CD4-positive, alpha-beta T cell treated with Interleukin-15 for 1 hour (primary cell): ENCODE measurements at regions not wholly inside any gene's neighbourhood (a gene's known extent, or its start where the extent isn't known, plus 50 kb on each side); places are given as distances from the start of the nearest gene placed in this dataset.
"Not testable (repeated sequence)": the region's sequence is repeated elsewhere in the genome, so short reads cannot be mapped to it uniquely, and the experiment has no call there.

Experiments used
- DNase-seq: peaks from one replicate; pipeline ENCODE4 v3.0.0-alpha.2; 2020

- no peak for DNase-seq
Measured at GRCh38 chr7:131152766-131153165, 174.9 kb upstream of the MKLN1 start.

GRCh38 chr7:131154380-131154779 lies 173.3 kb upstream of the MKLN1 start:
- DNase-seq: no peak

DNA sequence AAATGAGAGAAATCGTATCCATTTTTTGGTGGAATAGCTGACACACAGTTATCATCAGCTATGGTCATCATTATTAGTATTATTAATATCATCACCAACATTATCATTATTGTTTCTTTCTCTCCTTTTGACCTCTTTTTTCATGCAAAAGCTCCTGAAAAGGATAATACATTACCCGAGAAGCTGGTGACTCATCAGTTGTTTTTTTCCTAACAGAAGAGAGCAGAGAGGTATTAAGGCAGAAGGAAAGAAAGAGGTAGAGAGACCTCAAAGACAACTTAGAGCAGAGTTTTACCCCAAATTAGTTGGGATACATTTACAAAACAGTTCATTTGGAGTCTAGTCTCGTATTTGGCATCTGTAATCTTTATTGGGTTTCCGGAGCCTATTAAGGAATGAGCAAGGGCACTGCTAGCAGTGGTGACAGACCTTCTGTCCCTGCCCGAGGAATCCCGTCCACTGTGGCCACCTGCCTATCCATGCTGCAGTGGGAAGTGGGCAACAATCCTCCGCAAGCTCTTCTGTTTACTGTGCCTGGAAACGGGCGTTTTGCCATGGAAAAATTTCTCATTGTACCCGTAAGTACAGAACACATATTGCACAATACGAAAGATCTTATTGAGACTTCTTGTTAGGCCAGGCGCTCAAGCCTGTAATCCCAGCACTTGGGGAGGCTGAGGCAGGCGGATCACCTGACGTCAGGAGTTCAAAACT lies 170.0 kb upstream of the MKLN1 start:
- DNase-seq: no peak

DNA sequence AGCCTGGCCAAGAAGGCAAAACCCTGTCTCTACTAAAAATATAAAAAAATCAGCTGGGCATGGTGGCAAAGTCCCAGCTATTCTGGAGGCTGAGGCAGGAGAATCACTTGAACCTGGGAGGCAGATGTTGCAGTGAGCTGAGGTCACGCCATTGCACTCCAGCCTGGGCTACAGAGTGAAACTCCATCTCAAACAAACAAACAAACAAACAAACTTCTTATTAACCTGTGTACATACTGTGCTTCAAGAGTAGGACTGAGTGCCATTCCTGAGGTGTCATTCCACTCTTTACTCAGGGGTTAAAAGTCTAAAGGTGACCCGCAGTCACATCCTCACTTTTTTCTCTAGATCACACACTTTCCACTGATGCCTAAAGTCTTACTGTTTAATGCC lies 169.4 kb upstream of the MKLN1 start:
- DNase-seq: not testable (repeated sequence)

DNA sequence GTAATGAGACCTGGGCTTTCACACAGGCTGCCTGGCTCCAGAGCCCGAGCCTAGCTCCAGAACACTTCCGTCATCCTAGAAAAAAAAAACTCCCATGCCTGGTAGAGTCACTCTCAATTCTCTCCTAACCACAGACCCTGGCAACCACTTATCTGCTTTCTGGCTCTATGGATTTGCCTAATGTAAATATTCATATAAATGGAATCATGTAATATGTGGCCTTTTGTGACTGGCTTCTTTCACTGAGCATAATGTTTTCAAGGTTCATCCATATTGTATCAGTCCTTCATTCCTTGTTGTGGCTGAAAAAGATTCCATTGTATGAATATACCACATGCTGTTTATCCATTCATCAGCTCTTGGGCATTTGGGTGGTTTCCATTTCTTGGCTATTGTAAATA lies 167.7 kb upstream of the MKLN1 start:
- DNase-seq: no peak

- no peak for DNase-seq
Measured at GRCh38 chr7:131161103-131161502, 166.6 kb upstream of the MKLN1 start.

GRCh38 chr7:131164025-131164925 lies 163.4 kb upstream of the MKLN1 start:
- DNase-seq: no peak

GRCh38 chr7:131166066-131166465 lies 161.6 kb upstream of the MKLN1 start:
- DNase-seq: no peak

GRCh38 chr7:131170440-131171271 lies 157.0 kb upstream of the MKLN1 start:
- DNase-seq: no peak

DNA sequence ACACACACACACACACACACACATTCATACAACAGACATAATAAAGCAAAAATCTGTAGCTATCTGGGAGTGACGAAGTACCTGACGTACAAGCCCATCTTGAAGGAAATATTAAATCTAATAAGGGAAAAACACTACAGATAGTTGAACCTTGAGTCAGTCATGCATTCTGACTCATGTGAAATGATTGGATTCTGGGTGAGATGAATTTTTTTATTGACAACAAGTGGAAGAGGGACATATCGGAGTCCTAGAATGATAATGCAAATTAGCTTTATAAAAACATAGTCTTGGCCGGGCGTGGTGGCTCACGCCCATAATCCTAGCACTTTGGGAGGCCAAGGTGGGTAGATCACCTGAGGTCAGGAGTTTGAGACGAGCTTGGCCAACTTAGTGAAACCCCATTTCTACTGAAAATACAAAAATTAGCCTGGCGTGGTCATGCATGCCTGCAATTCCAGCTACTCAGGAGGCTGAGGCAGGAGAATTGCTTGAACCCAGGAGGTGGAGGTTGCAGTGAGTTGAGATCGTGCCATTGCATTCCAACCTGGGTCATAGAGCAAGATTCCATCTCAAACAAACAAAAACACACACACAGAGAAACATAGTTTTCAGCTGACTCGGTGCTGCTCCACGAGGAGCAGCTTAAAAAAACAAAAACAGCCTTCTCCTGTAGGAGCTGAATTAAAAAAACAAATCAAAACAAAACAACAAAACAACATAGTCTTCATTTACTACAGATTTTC lies 154.4 kb upstream of the MKLN1 start:
- no peak for DNase-seq

- no peak for DNase-seq
Measured at GRCh38 chr7:131174391-131174790, 153.3 kb upstream of the MKLN1 start.

- DNase-seq: no peak
Measured at GRCh38 chr7:131174855-131175254, 152.8 kb upstream of the MKLN1 start.

DNA sequence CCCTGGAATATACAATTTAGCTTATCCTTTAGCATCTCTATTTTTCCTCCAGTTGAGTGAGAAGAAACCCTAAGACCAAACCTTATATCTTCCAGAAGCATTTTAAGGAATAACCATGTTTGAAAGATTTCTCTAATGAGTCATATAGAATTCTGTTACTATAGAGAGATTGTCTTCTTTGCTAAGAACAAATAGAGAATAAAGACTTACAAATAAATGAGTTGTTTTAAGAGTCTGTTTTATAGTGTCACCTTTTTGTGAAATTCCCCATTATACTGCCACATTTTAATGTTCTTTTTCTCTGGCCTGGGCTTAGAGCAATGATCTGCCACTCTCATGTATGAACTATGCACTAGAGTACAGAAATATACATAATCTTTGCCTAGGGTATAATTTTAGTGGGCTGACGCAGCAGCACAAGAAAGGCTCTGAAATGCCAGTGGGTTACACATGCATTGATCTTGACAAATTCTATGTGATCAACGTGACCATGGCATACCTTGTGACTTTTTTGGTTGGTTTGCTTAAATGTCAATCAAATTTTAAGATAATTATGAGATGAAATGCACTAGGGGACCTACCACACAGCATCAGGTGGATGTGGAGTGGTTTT lies 145.1 kb upstream of the MKLN1 start:
- no peak for DNase-seq

DNA sequence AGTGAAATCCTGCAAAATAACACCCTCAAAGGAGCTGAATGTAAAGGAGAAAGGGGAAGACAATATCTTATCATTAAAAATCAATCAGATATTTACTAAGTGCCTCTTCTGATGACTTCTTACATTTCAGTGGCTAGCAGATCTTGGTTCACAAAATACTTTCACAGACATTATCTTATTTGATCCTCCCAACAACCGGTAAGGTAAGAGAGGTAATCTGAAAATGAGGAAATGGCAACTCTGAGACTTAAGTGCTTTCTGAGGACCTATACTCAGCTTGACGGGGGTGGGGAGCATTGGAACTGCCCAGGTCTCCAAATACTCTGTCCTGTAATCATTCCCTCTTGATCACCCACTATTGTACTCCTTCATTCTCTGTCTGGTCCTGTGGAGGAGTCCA lies 144.6 kb upstream of the MKLN1 start:
- no peak for DNase-seq

GRCh38 chr7:131183611-131184119 lies 144.0 kb upstream of the MKLN1 start:
- peak; percentile 21 for DNase-seq

DNA sequence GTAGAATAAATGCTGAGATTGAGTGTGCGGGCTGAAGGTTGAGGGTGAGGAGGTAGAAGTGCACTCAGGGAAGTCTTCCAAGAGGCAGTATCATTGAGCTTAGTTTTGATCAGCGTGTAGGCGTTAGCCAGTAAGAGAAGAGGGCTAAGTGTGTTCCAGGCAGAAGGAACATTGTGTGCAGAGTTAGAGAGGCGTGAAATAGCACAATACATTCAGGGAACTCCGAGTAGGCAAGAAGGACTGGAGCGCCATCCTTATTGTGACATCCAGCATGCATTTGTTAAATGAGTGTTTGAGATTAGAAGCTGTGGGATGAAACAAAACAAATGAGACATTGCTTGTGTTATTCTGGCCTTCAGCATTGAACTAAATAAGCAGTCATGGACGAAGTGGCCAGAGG lies 140.9 kb upstream of the MKLN1 start:
- no peak for DNase-seq

- DNase-seq: peak; percentile 54
Measured at GRCh38 chr7:131188367-131189339, 139.0 kb upstream of the MKLN1 start.

DNA sequence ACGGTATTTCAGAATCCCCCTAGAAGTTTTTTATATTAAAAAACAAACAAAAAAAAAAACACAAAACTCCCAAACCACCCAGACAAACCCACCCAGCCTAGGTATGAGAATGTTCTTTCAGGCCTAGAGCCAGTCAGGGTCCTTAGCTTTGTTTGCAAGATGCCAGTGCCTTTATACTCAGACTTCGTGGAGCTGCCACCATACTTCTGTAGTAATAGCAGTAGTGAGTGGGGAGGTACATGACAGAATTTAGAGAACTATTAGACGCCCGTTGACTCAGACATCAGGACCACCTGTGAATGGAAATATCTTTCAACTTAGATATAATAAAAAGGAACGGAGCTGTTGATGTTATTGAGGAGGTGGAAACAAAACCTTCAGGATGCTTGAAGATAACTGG lies 138.2 kb upstream of the MKLN1 start:
- no peak for DNase-seq

GRCh38 chr7:131190146-131190545 lies 137.5 kb upstream of the MKLN1 start:
- DNase-seq: no peak

- DNase-seq: no peak
Measured at GRCh38 chr7:131190581-131190980, 137.1 kb upstream of the MKLN1 start.
